ENCODE measurements at regions not wholly inside any gene's neighbourhood (a gene's known extent, or its start where the extent isn't known, plus 50 kb on each side); places are given as distances from the start of the nearest gene placed in this dataset.

- no peaks in the 10 kb centered on the region for H3K36me3 ChIP-seq (replicated peaks in 1 of 2; ENCODE audit: control insufficient read depth in 1 of 2, insufficient read depth in 2 of 2, low read length in 2 of 2)
- no peak for TF ChIP-seq CTCF (IDR thresholded peaks at IDR 0.05)
- no peaks in the 10 kb centered on the region for H3K79me2 ChIP-seq (ENCODE audit: insufficient read depth, low read length)
- no peak for DNase-seq
- Mint-ChIP-seq H3K36me3 (no peaks in the 10 kb centered on the region), H3K27me3 (ENCODE audit: low read depth in 3 of 3) (no peaks in the 10 kb centered on the region), H3K9me3 (peaks cover 0 to 9% (median 0%) of the 10 kb centered on the region in 7 donors), H3K27ac (no peak overlapping the region), H3K4me3 (no peak overlapping the region), H3K4me1 (no peaks in the 10 kb centered on the region)
- H3K9ac ChIP-seq (ENCODE audit: insufficient read depth, low read length, poor library complexity, severe bottlenecking), result no peak overlapping the region
- no peak overlapping the region for H3K4me3 ChIP-seq (replicated peaks in 1 of 3; ENCODE audit: low read depth in 2 of 3, low read length in 3 of 3)
- H3K9me3 ChIP-seq (replicated peaks in 1 of 2; ENCODE audit: control insufficient read depth in 1 of 2, insufficient read depth in 1 of 2, low read length in 2 of 2), result peaks cover 2 to 5% of the 10 kb centered on the region in 2 donors
- H4K20me1 ChIP-seq (ENCODE audit: insufficient read depth, low read length), result no peaks in the 10 kb centered on the region
- 92% methylated on average over 1 of the region's 2 CpGs for WGBS (ENCODE audit: insufficient coverage)
- intact Hi-C loops (cut with micrococcal nuclease), result no loop called here
- H2AFZ ChIP-seq (ENCODE audit: insufficient read depth, low read depth, low read length, poor library complexity, severe bottlenecking), result no peak overlapping the region
- no peaks in the 10 kb centered on the region for H3K27me3 ChIP-seq (ENCODE audit: control insufficient read depth in 2 of 2, insufficient read depth in 2 of 2, low read length in 2 of 2)
- H3K4me2 ChIP-seq (replicated peaks; ENCODE audit: extremely low read depth, low read length, poor library complexity, severe bottlenecking), result no peak overlapping the region
- H3K27ac ChIP-seq (ENCODE audit: low read depth in 1 of 2, low read length in 2 of 2), result no peak overlapping the region
- H3K4me1 ChIP-seq (ENCODE audit: control insufficient read depth in 1 of 2, insufficient read depth in 2 of 2, low read length in 2 of 2), result no peaks in the 10 kb centered on the region
Measured at GRCh38 chr6:91664327-91664959, 1077.6 kb upstream of the MAP3K7 start.

DNA sequence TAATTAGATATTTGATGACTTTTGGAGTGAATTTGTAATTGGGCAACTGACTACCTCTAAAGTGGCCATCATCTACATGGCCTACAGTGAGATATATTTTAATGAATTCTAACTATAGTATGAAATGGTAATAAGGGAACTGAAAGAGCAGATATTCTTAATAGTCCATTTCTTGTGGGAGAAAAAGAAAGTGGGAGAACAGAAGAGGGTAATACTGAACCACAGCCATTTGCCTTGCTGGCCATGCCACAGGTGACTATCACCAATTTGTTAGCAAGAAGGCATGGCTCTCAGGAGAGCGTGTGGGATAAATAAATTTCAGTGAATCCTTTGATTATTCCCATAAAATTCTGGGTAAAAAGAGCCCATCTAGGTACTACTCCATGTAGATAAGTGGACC, 1074.0 kb upstream of the MAP3K7 start:
- Mint-ChIP-seq H3K27me3 (ENCODE audit: low read depth in 3 of 3) (peaks cover 0 to 2% (median 0%) of the 10 kb centered on the region in 3 donors), H3K9me3 (peaks cover 0 to 9% (median 0%) of the 10 kb centered on the region in 7 donors), H3K36me3 (no peaks in the 10 kb centered on the region), H3K4me1 (no peaks in the 10 kb centered on the region), H3K27ac (no peak overlapping the region), H3K4me3 (no peak overlapping the region)
- Histone ChIP-seq H3K4me3 (replicated peaks in 1 of 3; ENCODE audit: low read depth in 2 of 3, low read length in 3 of 3) (no peak overlapping the region), H3K4me2 (replicated peaks; ENCODE audit: extremely low read depth, low read length, poor library complexity, severe bottlenecking) (no peak overlapping the region), H2AFZ (ENCODE audit: insufficient read depth, low read depth, low read length, poor library complexity, severe bottlenecking) (no peak overlapping the region), H3K27ac (ENCODE audit: low read depth in 1 of 2, low read length in 2 of 2) (no peak overlapping the region), H3K9me3 (replicated peaks in 1 of 2; ENCODE audit: control insufficient read depth in 1 of 2, insufficient read depth in 1 of 2, low read length in 2 of 2) (peaks cover 2 to 5% of the 10 kb centered on the region in 2 donors), H3K4me1 (ENCODE audit: control insufficient read depth in 1 of 2, insufficient read depth in 2 of 2, low read length in 2 of 2) (no peaks in the 10 kb centered on the region), H3K27me3 (ENCODE audit: control insufficient read depth in 2 of 2, insufficient read depth in 2 of 2, low read length in 2 of 2) (no peaks in the 10 kb centered on the region), H4K20me1 (ENCODE audit: insufficient read depth, low read length) (no peaks in the 10 kb centered on the region), H3K36me3 (replicated peaks in 1 of 2; ENCODE audit: control insufficient read depth in 1 of 2, insufficient read depth in 2 of 2, low read length in 2 of 2) (no peaks in the 10 kb centered on the region), H3K79me2 (ENCODE audit: insufficient read depth, low read length) (no peaks in the 10 kb centered on the region), H3K9ac (ENCODE audit: insufficient read depth, low read length, poor library complexity, severe bottlenecking) (no peak overlapping the region)
- intact Hi-C loops (cut with micrococcal nuclease), result no loop called here
- no CpG with 5 or more reads among the region's 1 CpG for WGBS (ENCODE audit: insufficient coverage)
- no peak for DNase-seq
- no peak for TF ChIP-seq CTCF (IDR thresholded peaks at IDR 0.05)
